Parathyroid adenoma (tissue), 2 donors: ENCODE measurements at regions not wholly inside any gene's neighbourhood (a gene's known extent, or its start where the extent isn't known, plus 50 kb on each side); places are given as distances from the start of the nearest gene placed in this dataset.

Experiments
- H2AFZ ChIP-seq: fragments of 300-600 bp; sonication (generic); one replicate; pipeline ENCODE4 v1.7.0; 2017; ENCODE audit warnings: antibody characterized with exemption, mild to moderate bottlenecking
- H3K27ac ChIP-seq: fragments of 300-600 bp; sonication (generic); one replicate; pipeline ENCODE4 v1.7.0; 2017
- H3K27me3 ChIP-seq: fragments of 300-600 bp; sonication (generic); one replicate; pipeline ENCODE4 v1.7.0; 2017; ENCODE audit warnings: low read length; ENCODE audit not compliant: control insufficient read depth, insufficient read depth
- H3K36me3 ChIP-seq: fragments of 300-600 bp; sonication (generic); one replicate; pipeline ENCODE4 v1.7.0; 2017; ENCODE audit warnings: low read length; ENCODE audit not compliant: control insufficient read depth, insufficient read depth
- H3K4me1 ChIP-seq: fragments of 300-600 bp; sonication (generic); one replicate; pipeline ENCODE4 v1.7.0; 2017; ENCODE audit warnings: control low read depth
- H3K4me2 ChIP-seq: fragments of 300-600 bp; sonication (generic); one replicate; pipeline ENCODE4 v1.7.0; 2017; ENCODE audit warnings: low read length
- H3K4me3 ChIP-seq: fragments of 300-600 bp; sonication (generic); one replicate; pipeline ENCODE4 v1.7.0; 2017; ENCODE audit warnings: low read depth, low read length
- H3K79me2 ChIP-seq: fragments of 300-600 bp; sonication (generic); one replicate; pipeline ENCODE4 v1.7.0; 2017; ENCODE audit warnings: control low read depth
- H3K9ac ChIP-seq: fragments of 300-600 bp; sonication (generic); one replicate; pipeline ENCODE4 v1.7.0; 2017; ENCODE audit warnings: mild to moderate bottlenecking
- H3K9me3 ChIP-seq: fragments of 300-600 bp; sonication (generic); one replicate; pipeline ENCODE4 v1.7.0; 2017; ENCODE audit warnings: low read length; ENCODE audit not compliant: control insufficient read depth
- CTCF ChIP-seq: fragments of 300-600 bp; sonication (generic); IDR thresholded peaks from one replicate; pipeline ENCODE4 v1.7.0; 2017; ENCODE audit warnings: antibody characterized with exemption, mild to moderate bottlenecking
- donor health status: primary hyperparathyroidism.

DNA sequence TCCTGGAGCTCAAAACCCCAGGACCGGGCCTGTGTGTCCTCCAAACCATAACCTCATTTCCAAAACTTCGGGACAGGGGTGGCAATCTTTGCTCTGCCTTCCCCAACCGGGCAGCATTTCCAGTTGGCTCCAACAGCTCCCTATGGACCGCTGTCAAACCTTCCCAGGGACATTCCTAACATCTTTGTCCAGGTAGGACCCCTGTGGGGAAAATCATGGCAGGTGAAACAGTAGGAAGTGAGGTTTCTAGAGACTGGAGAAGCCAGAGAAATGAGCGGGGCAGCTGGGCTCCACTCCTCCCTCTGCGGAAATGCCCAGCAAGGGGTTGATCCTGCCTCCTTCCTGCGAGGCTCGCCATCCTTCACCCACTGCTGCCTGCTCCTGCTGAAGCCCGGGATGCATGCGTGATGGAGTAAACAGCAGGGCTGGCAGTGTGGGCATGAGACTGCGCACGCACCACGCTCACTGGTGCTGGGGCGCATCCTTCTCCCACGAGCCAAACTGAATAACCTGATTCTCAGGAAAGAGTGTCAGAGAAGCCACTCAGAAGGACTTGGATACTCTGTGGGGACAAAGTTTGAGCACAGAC lies 136.4 kb downstream of the BUD13 start:
- H3K9me3 ChIP-seq = no peaks in the 10 kb centered on the region
- no peak overlapping the region for H3K4me2 ChIP-seq
- no peak overlapping the region for H3K4me3 ChIP-seq
- H3K4me1 ChIP-seq = no peaks in the 10 kb centered on the region
- no peaks in the 10 kb centered on the region for H3K27me3 ChIP-seq
- H3K9ac ChIP-seq = no peak overlapping the region
- no peaks in the 10 kb centered on the region for H3K79me2 ChIP-seq
- H2AFZ ChIP-seq = no peak overlapping the region
- H3K27ac ChIP-seq = no peak overlapping the region
- no peaks in the 10 kb centered on the region for H3K36me3 ChIP-seq
- no peak for TF ChIP-seq CTCF

DNA sequence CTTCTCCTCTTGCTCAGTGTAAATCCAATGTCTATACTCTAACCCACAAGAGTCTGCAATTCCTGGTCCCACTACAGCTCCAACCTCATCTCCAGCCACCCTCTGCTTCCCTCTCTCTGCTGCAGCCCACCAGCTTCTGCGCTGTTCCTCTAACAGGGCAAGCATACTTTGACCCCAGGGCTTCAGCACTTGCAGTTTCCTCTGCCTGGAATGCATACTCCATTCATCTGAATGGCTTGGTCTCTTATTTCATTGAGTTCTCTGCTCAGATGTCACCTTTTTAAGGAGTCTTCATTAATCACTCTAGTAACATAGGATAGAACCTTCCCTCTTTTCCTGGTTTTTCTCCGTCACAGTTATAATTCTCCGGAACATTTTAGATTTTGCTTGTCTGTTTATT lies 141.6 kb downstream of the BUD13 start:
- Histone ChIP-seq H3K79me2 (no peaks in the 10 kb centered on the region), H3K9me3 (no peaks in the 10 kb centered on the region)

DNA sequence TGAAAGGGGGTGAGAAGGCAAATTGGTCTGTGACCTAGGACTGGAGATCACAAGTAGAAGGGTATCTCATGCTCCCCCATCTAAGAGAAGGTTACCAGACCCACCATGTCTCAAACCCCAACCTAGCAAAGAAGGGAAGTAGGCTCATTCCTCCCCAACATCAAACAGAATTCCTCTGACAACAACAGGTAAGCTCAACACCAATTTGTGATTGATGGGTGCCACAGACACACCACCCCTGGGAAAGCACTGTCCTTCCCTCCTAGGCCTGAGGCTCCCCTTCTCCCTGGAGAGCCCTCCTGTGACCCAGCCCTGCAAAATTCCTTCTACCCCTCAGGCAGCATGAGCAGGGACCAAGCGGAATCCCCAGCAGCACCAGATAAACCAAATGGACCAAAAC lies 154.3 kb downstream of the BUD13 start:
- Histone ChIP-seq H3K27me3 (no peaks in the 10 kb centered on the region), H3K36me3 (no peaks in the 10 kb centered on the region), H3K4me2 (no peak overlapping the region), H3K4me1 (no peaks in the 10 kb centered on the region), H2AFZ (no peak overlapping the region), H3K9me3 (no peaks in the 10 kb centered on the region), H3K9ac (no peak overlapping the region), H3K79me2 (no peaks in the 10 kb centered on the region), H3K4me3 (no peak overlapping the region), H3K27ac (no peak overlapping the region)
- no peak for TF ChIP-seq CTCF

More for the DNA sequence above, 141.6 kb downstream of the BUD13 start:
- Histone ChIP-seq H3K27ac (no peak overlapping the region), H3K9ac (no peak overlapping the region), H3K4me1 (no peaks in the 10 kb centered on the region), H3K4me3 (no peak overlapping the region), H3K27me3 (no peaks in the 10 kb centered on the region), H2AFZ (no peak overlapping the region), H3K36me3 (no peaks in the 10 kb centered on the region), H3K4me2 (no peak overlapping the region)
- TF ChIP-seq CTCF = no peak

- no peaks in the 10 kb centered on the region for H3K27me3 ChIP-seq
- no peak overlapping the region for H3K4me2 ChIP-seq
Observed at GRCh38 chr11:116615211-116615865, 157.4 kb downstream of the BUD13 start.

More at GRCh38 chr11:116615211-116615865, 157.4 kb downstream of the BUD13 start:
- no peaks in the 10 kb centered on the region for H3K36me3 ChIP-seq
- no peak overlapping the region for H3K27ac ChIP-seq
- no peak overlapping the region for H3K4me3 ChIP-seq
- H3K4me1 ChIP-seq = no peaks in the 10 kb centered on the region
- no peaks in the 10 kb centered on the region for H3K9me3 ChIP-seq
- no peak overlapping the region for H2AFZ ChIP-seq
- TF ChIP-seq CTCF = no peak
- no peaks in the 10 kb centered on the region for H3K79me2 ChIP-seq
- H3K9ac ChIP-seq = no peak overlapping the region
